Neuronal stem cell (in vitro differentiated cells): ENCODE measurements at regions not wholly inside any gene's neighbourhood (a gene's known extent, or its start where the extent isn't known, plus 50 kb on each side); places are given as distances from the start of the nearest gene placed in this dataset.

ENCODE experiments used
- DNase-seq: peaks from one replicate; pipeline ENCODE4 v3.0.0-alpha.2; 2013; ENCODE audit warnings: low spot score
- H2AFZ ChIP-seq: one replicate; pipeline ENCODE4 v1.6.1; 2013; ENCODE audit warnings: mild to moderate bottlenecking, low read length, inconsistent platforms
- H2AK5ac ChIP-seq: 2 replicates; pipeline ENCODE4 v1.6.1; 2013; ENCODE audit warnings: low read depth, mild to moderate bottlenecking, inconsistent platforms, low read length, moderate library complexity, mixed read lengths
- H2BK120ac ChIP-seq: 2 replicates; pipeline ENCODE4 v1.6.1; 2013; ENCODE audit warnings: low read depth, mild to moderate bottlenecking, inconsistent platforms, low read length, moderate library complexity, mixed read lengths
- H2BK12ac ChIP-seq: one replicate; pipeline ENCODE4 v1.6.1; 2013; ENCODE audit warnings: low read length, inconsistent platforms
- H2BK15ac ChIP-seq: 2 replicates; pipeline ENCODE4 v1.6.1; 2013; ENCODE audit warnings: mild to moderate bottlenecking, low read length, inconsistent platforms, mixed read lengths
- H2BK5ac ChIP-seq: one replicate; pipeline ENCODE4 v1.6.1; 2013; ENCODE audit warnings: inconsistent platforms, mild to moderate bottlenecking, low read length, moderate library complexity
- H3K14ac ChIP-seq: one replicate; pipeline ENCODE4 v1.6.1; 2013; ENCODE audit warnings: low read length, inconsistent platforms
- H3K18ac ChIP-seq: 2 replicates; pipeline ENCODE4 v1.6.1; 2013; ENCODE audit warnings: low read length, inconsistent platforms
- H3K23ac ChIP-seq: 2 replicates; pipeline ENCODE4 v1.6.1; 2013; ENCODE audit warnings: low read depth, mild to moderate bottlenecking, mixed read lengths, low read length, inconsistent platforms; ENCODE audit not compliant: poor library complexity
- H3K27ac ChIP-seq: replicated peaks from 3 replicates; pipeline ENCODE4 v1.5.1; 2013; ENCODE audit warnings: low read length, inconsistent platforms
- H3K27me3 ChIP-seq, 3 experiments: 2 replicates each; pipeline ENCODE4 v1.6.1; 2013; ENCODE audit warnings: low read length in 3 of 3, mild to moderate bottlenecking in 2 of 3, inconsistent platforms in 1 of 3, low read depth in 1 of 3, mixed read lengths in 1 of 3, moderate library complexity in 1 of 3; ENCODE audit not compliant: control insufficient read depth in 3 of 3, insufficient read depth in 3 of 3
- H3K36me3 ChIP-seq, 2 donors: replicated peaks in 1 of 2; 2 replicates each; pipeline ENCODE4 v1.6.1; 2013; ENCODE audit warnings: low read length in 2 of 2; ENCODE audit not compliant: control insufficient read depth in 2 of 2, insufficient read depth in 2 of 2
- H3K4ac ChIP-seq: 2 replicates; pipeline ENCODE4 v1.6.1; 2013; ENCODE audit warnings: inconsistent platforms, mild to moderate bottlenecking, low read length, moderate library complexity
- H3K4me1 ChIP-seq, 2 donors: 1 replicate in 1 of 2; 2 replicates in 1 of 2; pipeline ENCODE4 v1.6.1; 2013; ENCODE audit warnings: low read length in 2 of 2, low read depth in 1 of 2; ENCODE audit not compliant: control insufficient read depth in 2 of 2, insufficient read depth in 1 of 2
- H3K4me2 ChIP-seq: one replicate; pipeline ENCODE4 v1.6.1; 2013; ENCODE audit warnings: mild to moderate bottlenecking, low read length, inconsistent platforms; ENCODE audit not compliant: insufficient read depth, poor library complexity, severe bottlenecking
- H3K4me3 ChIP-seq, 2 donors: 2 replicates each; pipeline ENCODE4 v1.5.1; 2013; ENCODE audit warnings: low read length in 2 of 2, mild to moderate bottlenecking in 2 of 2, inconsistent platforms in 1 of 2, moderate library complexity in 1 of 2
- H3K79me1 ChIP-seq: one replicate; pipeline ENCODE4 v1.6.1; 2013; ENCODE audit warnings: low read depth, mild to moderate bottlenecking, inconsistent platforms, low read length, moderate library complexity
- H3K9ac ChIP-seq: one replicate; pipeline ENCODE4 v1.6.1; 2013; ENCODE audit warnings: mild to moderate bottlenecking, low read depth, low read length, inconsistent platforms; ENCODE audit not compliant: poor library complexity
- H3K9me3 ChIP-seq, 2 donors: replicated peaks in 1 of 2; 2 replicates each; pipeline versions ENCODE3 to v1.6.1; 2013; ENCODE audit warnings: low read length in 2 of 2, mild to moderate bottlenecking in 2 of 2, inconsistent platforms in 1 of 2, low read depth in 1 of 2, mixed read lengths in 1 of 2, moderate library complexity in 1 of 2; ENCODE audit not compliant: control insufficient read depth in 2 of 2, insufficient read depth in 1 of 2
- H4K8ac ChIP-seq: one replicate; pipeline ENCODE4 v1.6.1; 2013; ENCODE audit warnings: low read depth, mild to moderate bottlenecking, inconsistent platforms, low read length, moderate library complexity
- H4K91ac ChIP-seq: one replicate; pipeline ENCODE4 v1.6.1; 2013; ENCODE audit warnings: low read length, low read depth, mild to moderate bottlenecking, inconsistent platforms; ENCODE audit not compliant: poor library complexity
- whole genome bisulfite sequencing, 2 donors: extraction: QIAGEN DNeasy Blood & Tissue Kit; methylation state at CpG; one replicate each; pipeline ENCODE4 v1.1.7; 2013; ENCODE audit warnings: missing lambda C conversion rate in 2 of 2, mixed read lengths in 1 of 2; ENCODE audit not compliant: insufficient read length in 2 of 2, insufficient replicate concordance in 1 of 2; ENCODE audit errors: extremely low coverage in 2 of 2; 5-methylcytosine and 5-hydroxymethylcytosine counted together

DNA sequence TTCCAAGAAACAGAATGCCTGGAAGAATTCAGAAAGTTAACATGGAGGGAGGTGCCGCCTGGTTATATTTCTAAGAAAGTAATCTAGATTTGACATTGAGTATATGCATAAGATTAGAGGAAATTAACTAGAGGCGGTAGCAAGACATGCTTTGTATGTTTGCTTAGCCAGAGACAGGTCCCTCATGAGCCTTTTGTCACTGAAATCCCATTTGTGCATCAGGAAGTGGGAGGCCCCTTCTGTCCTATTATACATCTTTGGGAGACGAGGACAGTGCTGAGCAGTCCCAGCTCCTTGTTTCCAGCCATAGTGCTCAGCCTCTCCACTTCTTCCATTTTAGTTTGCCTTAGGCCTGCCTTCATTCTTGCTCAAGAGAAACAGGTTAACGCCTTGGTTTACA lies 115.4 kb upstream of the LHCGR start:
- Histone ChIP-seq H3K14ac (no peak overlapping the region), H3K36me3 (no peaks in the 10 kb centered on the region), H3K9me3 (no peaks in the 10 kb centered on the region), H3K4ac (no peak overlapping the region), H3K4me2 (no peak overlapping the region), H3K79me1 (no peaks in the 10 kb centered on the region), H3K4me3 (no peak overlapping the region), H4K91ac (no peak overlapping the region), H3K9ac (no peak overlapping the region), H2BK15ac (no peak overlapping the region), H3K23ac (no peak overlapping the region), H2AK5ac (no peak overlapping the region), H3K27me3 (peaks cover 0 to 4% (median 0%) of the 10 kb centered on the region in 3 experiments), H3K4me1 (peaks cover 0 to 10% of the 10 kb centered on the region in 2 donors), H2BK12ac (no peak overlapping the region), H3K18ac (no peak overlapping the region), H3K27ac (no peak overlapping the region), H2AFZ (no peak overlapping the region), H2BK5ac (no peak overlapping the region), H2BK120ac (no peak overlapping the region), H4K8ac (no peak overlapping the region)
- no peak for DNase-seq
- no CpG with 5 or more reads among the region's 4 CpGs for WGBS, 2 donors

DNA sequence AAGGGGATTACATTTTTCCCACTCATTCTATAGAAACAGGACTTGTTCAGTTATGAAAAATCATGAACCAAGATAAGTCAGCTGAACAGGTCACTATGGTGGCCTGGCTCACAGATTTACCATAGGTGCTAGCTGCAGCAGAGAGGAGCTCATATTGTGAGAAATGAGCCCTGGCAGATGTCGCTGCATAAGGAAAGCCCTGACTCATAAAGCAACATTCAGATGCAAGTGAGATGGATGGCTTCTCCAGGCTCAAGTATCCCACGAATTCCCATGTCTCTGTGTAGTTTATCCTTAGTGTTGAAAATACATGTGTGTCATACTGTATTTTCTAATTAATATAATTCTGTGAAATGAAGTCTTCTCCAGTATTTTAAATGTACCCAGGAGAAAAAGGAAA lies 115.0 kb upstream of the LHCGR start:
- no peak overlapping the region for H2BK15ac ChIP-seq
- H3K4me2 ChIP-seq = no peak overlapping the region
- H2BK120ac ChIP-seq = no peak overlapping the region
- H3K18ac ChIP-seq = no peak overlapping the region
- peaks cover 0 to 4% (median 0%) of the 10 kb centered on the region in 3 experiments for H3K27me3 ChIP-seq
- H2AFZ ChIP-seq = no peak overlapping the region
- no peaks in the 10 kb centered on the region for H3K79me1 ChIP-seq
- no peak overlapping the region for H3K4ac ChIP-seq
- no peak overlapping the region for H3K4me3 ChIP-seq
- WGBS, 2 donors = no CpG with 5 or more reads among the region's 2 CpGs
- no peak overlapping the region for H2AK5ac ChIP-seq
- no peak overlapping the region for H2BK12ac ChIP-seq
- no peak overlapping the region for H3K27ac ChIP-seq
- H3K4me1 ChIP-seq = peaks cover 0 to 10% of the 10 kb centered on the region in 2 donors
- H3K9me3 ChIP-seq = no peaks in the 10 kb centered on the region
- no peak overlapping the region for H3K23ac ChIP-seq
- no peak overlapping the region for H3K14ac ChIP-seq
- H4K8ac ChIP-seq = no peak overlapping the region
- H4K91ac ChIP-seq = no peak overlapping the region
- no peak overlapping the region for H2BK5ac ChIP-seq
- no peaks in the 10 kb centered on the region for H3K36me3 ChIP-seq
- H3K9ac ChIP-seq = no peak overlapping the region
- DNase-seq = no peak

DNA sequence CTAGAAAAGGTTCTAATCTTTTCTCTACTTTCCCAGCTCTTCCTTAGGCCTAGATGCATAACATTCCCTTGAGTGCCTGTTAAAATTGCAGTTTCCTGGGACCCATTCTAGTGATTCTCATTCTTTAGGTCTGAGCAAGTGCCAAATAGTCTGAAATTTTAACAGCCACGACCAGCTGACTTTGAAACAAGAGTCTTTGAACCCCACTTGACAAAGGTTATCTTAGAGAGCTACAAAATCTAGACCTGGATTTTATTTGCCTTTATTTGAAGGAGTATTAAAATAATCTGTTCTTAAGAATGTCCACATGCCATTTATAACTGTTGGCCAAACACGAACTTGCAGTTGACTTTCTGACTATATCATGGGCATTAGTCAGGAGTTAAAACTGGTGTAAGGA lies 110.2 kb upstream of the LHCGR start:
- H2BK12ac ChIP-seq = no peak overlapping the region
- DNase-seq = no peak
- no peak overlapping the region for H4K91ac ChIP-seq
- no peak overlapping the region for H2AFZ ChIP-seq
- H3K14ac ChIP-seq = no peak overlapping the region
- no peaks in the 10 kb centered on the region for H3K4me1 ChIP-seq
- H3K4me2 ChIP-seq = no peak overlapping the region
- H4K8ac ChIP-seq = no peak overlapping the region
- no peaks in the 10 kb centered on the region for H3K27me3 ChIP-seq
- no peak overlapping the region for H2BK120ac ChIP-seq
- H3K18ac ChIP-seq = no peak overlapping the region
- no peak overlapping the region for H3K4me3 ChIP-seq
- H3K79me1 ChIP-seq = no peaks in the 10 kb centered on the region
- no peak overlapping the region for H2BK5ac ChIP-seq
- no CpG with 5 or more reads among the region's 2 CpGs for WGBS, 2 donors
- no peak overlapping the region for H3K23ac ChIP-seq
- no peaks in the 10 kb centered on the region for H3K9me3 ChIP-seq
- H3K4ac ChIP-seq = no peak overlapping the region
- H2AK5ac ChIP-seq = no peak overlapping the region
- H2BK15ac ChIP-seq = no peak overlapping the region
- no peak overlapping the region for H3K27ac ChIP-seq
- no peaks in the 10 kb centered on the region for H3K36me3 ChIP-seq
- no peak overlapping the region for H3K9ac ChIP-seq

DNA sequence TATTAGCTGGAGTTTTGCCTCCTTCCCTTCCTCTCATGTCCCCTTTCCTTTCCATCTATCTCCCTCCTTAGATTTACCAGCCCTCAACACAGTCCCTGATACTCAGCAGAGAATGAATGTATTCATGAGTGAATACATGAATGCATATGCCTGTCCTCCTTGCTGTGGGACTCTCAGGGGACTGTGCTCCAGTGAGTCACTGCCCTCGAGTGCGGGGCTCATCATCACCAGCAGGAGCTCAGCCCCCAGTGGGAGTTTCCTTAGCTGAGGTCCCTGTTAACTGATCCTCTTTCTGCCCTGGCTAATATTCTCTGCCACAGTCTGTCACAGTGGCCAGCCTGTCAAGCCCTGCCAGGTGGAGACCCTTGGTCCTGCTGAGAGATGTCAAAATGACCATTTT lies 104.9 kb upstream of the LHCGR start:
- H2BK12ac ChIP-seq = no peak overlapping the region
- H3K4me1 ChIP-seq = no peaks in the 10 kb centered on the region
- no peaks in the 10 kb centered on the region for H3K36me3 ChIP-seq
- H2BK5ac ChIP-seq = no peak overlapping the region
- no peak overlapping the region for H2AFZ ChIP-seq
- WGBS, 2 donors = no CpG with 5 or more reads among the region's 2 CpGs
- no peak overlapping the region for H3K4ac ChIP-seq
- no peak overlapping the region for H3K23ac ChIP-seq
- no peak overlapping the region for H3K27ac ChIP-seq
- DNase-seq = no peak
- H3K9me3 ChIP-seq = no peaks in the 10 kb centered on the region
- no peak overlapping the region for H3K14ac ChIP-seq
- no peaks in the 10 kb centered on the region for H3K79me1 ChIP-seq
- H3K18ac ChIP-seq = no peak overlapping the region
- no peak overlapping the region for H2AK5ac ChIP-seq
- no peak overlapping the region for H2BK120ac ChIP-seq
- no peaks in the 10 kb centered on the region for H3K27me3 ChIP-seq
- no peak overlapping the region for H3K4me3 ChIP-seq
- H2BK15ac ChIP-seq = no peak overlapping the region
- H3K9ac ChIP-seq = no peak overlapping the region
- no peak overlapping the region for H4K8ac ChIP-seq
- H3K4me2 ChIP-seq = no peak overlapping the region
- no peak overlapping the region for H4K91ac ChIP-seq
